Ishikawa (cell line): ENCODE measurements at regions not wholly inside any gene's neighbourhood (a gene's known extent, or its start where the extent isn't known, plus 50 kb on each side); places are given as distances from the start of the nearest gene placed in this dataset.

Experiments
- CEBPB ChIP-seq: IDR thresholded peaks from 2 replicates; pipeline ENCODE4 v1.6.1; 2012
- CREB1 ChIP-seq: IDR thresholded peaks from 2 replicates; pipeline ENCODE4 v1.6.1; 2012; ENCODE audit warnings: low read depth
- EGR1 ChIP-seq: IDR thresholded peaks from 2 replicates; pipeline ENCODE4 v1.6.1; 2012
- EP300 ChIP-seq: IDR thresholded peaks from 2 replicates; pipeline ENCODE4 v1.6.1; 2012; ENCODE audit warnings: borderline replicate concordance
- FOXM1 ChIP-seq: IDR thresholded peaks from 2 replicates; pipeline ENCODE4 v1.6.1; 2012; ENCODE audit warnings: low read depth, borderline replicate concordance
- RAD21 ChIP-seq: IDR thresholded peaks from 2 replicates; pipeline ENCODE4 v1.6.1; 2012; ENCODE audit warnings: low read depth
- REST ChIP-seq: IDR thresholded peaks from 2 replicates; pipeline ENCODE4 v1.6.1; 2012; ENCODE audit warnings: low read depth, mild to moderate bottlenecking
- TAF1 ChIP-seq: IDR thresholded peaks from 2 replicates; pipeline ENCODE4 v1.6.1; 2012; ENCODE audit warnings: low read depth, mild to moderate bottlenecking
- TCF12 ChIP-seq: IDR thresholded peaks from 2 replicates; pipeline ENCODE4 v1.6.1; 2012; ENCODE audit warnings: low read depth
- TEAD4 ChIP-seq: IDR thresholded peaks from 2 replicates; pipeline ENCODE4 v1.6.1; 2012
- USF1 ChIP-seq: IDR thresholded peaks from 2 replicates; pipeline ENCODE4 v1.6.1; 2012
- YY1 ChIP-seq: IDR thresholded peaks from 2 replicates; pipeline ENCODE4 v1.6.1; 2012; ENCODE audit warnings: low read depth
- ZBTB7A ChIP-seq: IDR thresholded peaks from 2 replicates; pipeline ENCODE4 v1.6.1; 2012; ENCODE audit warnings: low read depth
- TF ChIP-seq, protein P1 (sequence below): IDR thresholded peaks from 2 replicates; pipeline ENCODE4 v1.6.1; 2012

DNA sequence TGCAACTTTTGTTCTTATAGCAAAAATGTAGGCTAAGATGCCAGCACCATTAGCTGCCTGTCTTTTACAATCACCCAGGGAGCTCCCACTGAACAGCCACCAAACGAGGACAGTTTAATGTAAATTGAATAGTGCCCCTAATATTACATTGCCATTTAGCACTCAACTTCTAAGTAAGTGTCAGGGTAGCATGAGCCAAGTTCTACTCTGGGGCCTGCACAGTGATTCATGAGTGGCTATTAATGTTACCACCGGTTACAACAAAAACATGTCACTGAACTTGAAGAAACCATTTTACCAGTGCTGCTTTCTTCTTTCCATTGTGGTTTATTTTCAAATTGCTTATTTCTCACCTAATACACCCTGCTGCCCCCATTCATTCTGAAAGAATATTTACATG is 295.6 kb upstream of the RRP15 start:
- TF ChIP-seq, protein P1, sequence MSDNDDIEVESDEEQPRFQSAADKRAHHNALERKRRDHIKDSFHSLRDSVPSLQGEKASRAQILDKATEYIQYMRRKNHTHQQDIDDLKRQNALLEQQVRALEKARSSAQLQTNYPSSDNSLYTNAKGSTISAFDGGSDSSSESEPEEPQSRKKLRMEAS = no peak
- TF ChIP-seq REST (no peak), TAF1 (no peak), EP300 (no peak), YY1 (no peak), CEBPB (no peak), CREB1 (no peak), TCF12 (no peak), EGR1 (no peak), TEAD4 (no peak), FOXM1 (no peak), RAD21 (no peak), ZBTB7A (no peak), USF1 (no peak)
